HUES64 (cell line): ENCODE measurements at regions not wholly inside any gene's neighbourhood (a gene's known extent, or its start where the extent isn't known, plus 50 kb on each side); places are given as distances from the start of the nearest gene placed in this dataset.

Experiments used
- H3K27ac ChIP-seq: 2 replicates; pipeline ENCODE4 v1.7.0; 2013; ENCODE audit warnings: low read depth, low read length, inconsistent platforms
- H3K27me3 ChIP-seq: 2 replicates; pipeline ENCODE4 v1.6.1; 2013; ENCODE audit warnings: mild to moderate bottlenecking, low read length; ENCODE audit not compliant: insufficient read depth
- H3K36me3 ChIP-seq: 2 replicates; pipeline ENCODE4 v1.6.1; 2013; ENCODE audit warnings: mild to moderate bottlenecking, low read length; ENCODE audit not compliant: insufficient read depth
- H3K4me1 ChIP-seq: 2 replicates; pipeline ENCODE4 v1.6.1; 2013; ENCODE audit warnings: mild to moderate bottlenecking, low read length, moderate library complexity; ENCODE audit not compliant: insufficient read depth
- H3K4me3 ChIP-seq: 2 replicates; pipeline ENCODE4 v1.5.1; 2013; ENCODE audit warnings: mild to moderate bottlenecking, low read length, moderate library complexity
- H3K9ac ChIP-seq: 2 replicates; pipeline ENCODE4 v1.6.1; 2013; ENCODE audit warnings: mild to moderate bottlenecking, low read depth, low read length
- H3K9me3 ChIP-seq: 2 replicates; pipeline ENCODE4 v1.6.1; 2013; ENCODE audit warnings: low read depth, low read length; ENCODE audit not compliant: insufficient read depth
- WGBS: fragments of 150-250, 120-280 bp; methylation state at CpG from one replicate; pipeline ENCODE4 v1.1.7; 2013; ENCODE audit warnings: missing lambda C conversion rate; 5-methylcytosine and 5-hydroxymethylcytosine counted together

DNA sequence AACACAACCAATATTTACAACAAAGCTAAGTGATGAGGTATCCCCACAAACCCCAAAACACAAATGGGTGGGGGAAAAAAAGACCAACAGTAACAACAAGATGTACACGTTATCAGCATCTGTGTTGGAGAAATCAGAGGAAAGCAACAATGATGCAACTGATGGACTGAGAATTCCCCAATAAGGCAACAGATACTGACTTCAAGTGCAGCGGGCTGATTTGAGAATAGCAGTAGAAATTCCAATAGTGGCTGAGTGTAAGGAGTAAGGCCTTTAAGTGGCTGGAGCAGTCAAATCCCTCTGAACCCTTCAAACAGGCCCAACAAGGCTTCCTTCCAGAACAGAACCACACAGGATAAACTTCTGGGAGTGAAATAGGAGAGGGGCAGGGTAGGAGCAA lies 97.6 kb downstream of the TM2D1 start:
- H3K27me3 ChIP-seq: no peaks in the 10 kb centered on the region
- H3K9me3 ChIP-seq: no peaks in the 10 kb centered on the region
- H3K9ac ChIP-seq: no peak overlapping the region
- WGBS: 94% methylated on average over 1 of the region's 2 CpGs
- H3K27ac ChIP-seq: no peak overlapping the region
- no peaks in the 10 kb centered on the region for H3K4me1 ChIP-seq
- no peak overlapping the region for H3K4me3 ChIP-seq
- no peaks in the 10 kb centered on the region for H3K36me3 ChIP-seq

DNA sequence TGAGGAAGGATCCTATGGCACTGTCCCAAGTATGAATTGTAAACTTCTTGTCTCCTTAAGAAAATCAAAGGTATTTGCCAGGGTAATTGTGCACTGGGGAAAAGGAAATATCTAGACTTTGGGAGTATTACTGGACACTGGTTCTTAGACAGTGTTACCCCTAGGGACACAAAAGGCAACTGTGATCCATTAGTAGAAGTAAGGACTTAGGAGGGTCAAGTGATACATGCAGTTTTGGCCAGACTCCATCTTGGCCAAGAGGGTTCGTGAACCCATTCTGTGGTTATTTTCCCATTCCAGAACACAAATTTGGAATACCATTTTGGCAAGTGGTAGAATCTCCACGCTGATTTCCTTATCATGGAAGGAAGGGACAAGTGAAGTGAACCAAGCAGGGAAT lies 98.1 kb downstream of the TM2D1 start:
- H3K4me3 ChIP-seq: no peak overlapping the region
- H3K27me3 ChIP-seq: no peaks in the 10 kb centered on the region
- no peaks in the 10 kb centered on the region for H3K36me3 ChIP-seq
- H3K27ac ChIP-seq: no peak overlapping the region
- WGBS: 100% methylated on average over 2 of the region's 2 CpGs
- H3K9ac ChIP-seq: no peak overlapping the region
- H3K4me1 ChIP-seq: no peaks in the 10 kb centered on the region
- H3K9me3 ChIP-seq: no peaks in the 10 kb centered on the region

DNA sequence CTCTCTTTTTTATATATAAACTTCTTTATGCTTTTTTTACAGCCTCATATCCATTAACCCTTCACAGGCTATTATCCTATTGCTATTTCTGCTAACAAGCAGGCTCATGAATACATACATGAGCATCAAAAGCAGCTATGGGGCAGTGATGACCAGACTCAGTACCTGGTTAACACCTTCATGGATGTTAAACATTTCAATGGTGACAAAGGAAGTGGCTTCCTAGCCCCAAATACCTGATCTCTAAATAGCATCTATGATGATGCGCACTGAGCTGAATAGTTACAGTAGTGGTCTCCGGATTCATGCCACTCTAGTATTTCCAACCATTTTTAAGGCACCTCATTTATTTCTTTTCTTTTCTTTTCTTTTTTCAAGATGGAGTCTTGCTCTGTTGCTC lies 101.1 kb downstream of the TM2D1 start:
- Histone ChIP-seq H3K4me3 (no peak overlapping the region), H3K9me3 (no peaks in the 10 kb centered on the region), H3K36me3 (no peaks in the 10 kb centered on the region), H3K27me3 (no peaks in the 10 kb centered on the region), H3K9ac (no peak overlapping the region), H3K4me1 (no peaks in the 10 kb centered on the region), H3K27ac (no peak overlapping the region)
- 93% methylated on average over 2 of the region's 2 CpGs for WGBS

DNA sequence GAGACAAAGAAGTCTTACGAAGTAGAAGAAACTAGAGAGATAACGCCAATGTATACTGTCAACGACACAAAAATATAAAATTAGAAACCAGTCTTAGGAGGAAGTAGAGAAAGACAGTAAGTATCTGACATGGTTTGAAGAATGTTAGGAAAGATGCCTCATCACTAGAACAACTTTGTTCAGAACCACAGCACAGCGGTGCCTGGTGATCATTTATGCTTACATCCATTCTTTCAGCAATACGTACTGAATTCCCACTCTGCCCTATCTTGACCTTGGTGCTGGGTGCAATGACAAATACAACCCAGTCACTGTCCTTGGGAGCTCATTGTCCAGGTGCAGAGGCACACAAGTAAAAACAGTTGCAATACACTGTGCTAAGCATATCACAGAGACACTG lies 104.4 kb downstream of the TM2D1 start:
- no peak overlapping the region for H3K9ac ChIP-seq
- H3K27ac ChIP-seq: no peak overlapping the region
- no peak overlapping the region for H3K4me3 ChIP-seq
- 99% methylated on average over 5 of the region's 5 CpGs for WGBS
- 0 out of 2 replicates have a peak, but pooled peaks cover 6% of the 10 kb centered on the region for H3K4me1 ChIP-seq
- no peaks in the 10 kb centered on the region for H3K36me3 ChIP-seq
- no peaks in the 10 kb centered on the region for H3K27me3 ChIP-seq
- H3K9me3 ChIP-seq: no peaks in the 10 kb centered on the region

DNA sequence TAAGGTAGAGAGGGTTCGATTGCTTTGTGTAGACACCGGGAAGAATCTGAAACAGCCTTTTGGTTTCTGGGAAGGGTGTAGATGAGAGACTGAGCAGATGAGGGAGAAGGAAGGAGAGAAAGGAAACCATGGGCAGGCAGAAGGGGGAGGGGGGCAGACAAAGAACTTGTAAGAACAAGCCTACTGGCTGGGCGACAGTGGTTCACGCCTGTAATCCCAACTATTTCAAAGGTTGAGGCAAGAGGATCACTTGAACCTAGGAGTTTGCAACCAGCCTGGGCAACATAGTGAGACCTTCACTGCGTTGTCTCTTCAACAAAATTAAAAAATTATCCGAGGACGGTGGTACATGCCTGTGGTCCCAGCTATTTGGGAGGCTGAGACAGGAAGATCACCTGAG lies 106.2 kb downstream of the TM2D1 start:
- Histone ChIP-seq H3K36me3 (no peaks in the 10 kb centered on the region), H3K9ac (no peak overlapping the region; the same call in 1 of the 2 replicates), H3K4me1 (0 out of 2 replicates have a peak, but pooled peaks cover 6% of the 10 kb centered on the region), H3K9me3 (no peaks in the 10 kb centered on the region), H3K4me3 (no peak overlapping the region), H3K27ac (no peak overlapping the region), H3K27me3 (no peaks in the 10 kb centered on the region)
- WGBS: 86% methylated on average over 7 of the region's 7 CpGs

DNA sequence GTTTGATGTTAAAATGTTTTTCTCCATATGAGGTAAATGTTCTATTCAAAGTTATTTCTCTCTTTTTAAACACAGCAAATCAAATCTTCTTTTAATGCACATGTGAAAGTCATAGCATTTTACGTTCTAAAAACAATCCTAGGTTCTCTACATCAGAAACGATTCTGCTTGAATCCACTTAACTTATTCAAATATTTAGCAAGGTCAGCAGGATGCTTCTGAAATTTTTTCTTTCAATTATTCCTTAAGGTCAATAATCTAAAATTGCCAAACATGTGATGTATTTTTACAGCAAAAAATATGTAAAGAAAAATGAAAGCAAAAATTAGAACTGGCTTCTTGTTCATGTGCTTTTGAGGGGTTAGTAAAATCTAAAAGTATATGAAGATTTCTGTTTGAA lies 106.7 kb downstream of the TM2D1 start:
- 92% methylated on average over 2 of the region's 2 CpGs for WGBS

DNA sequence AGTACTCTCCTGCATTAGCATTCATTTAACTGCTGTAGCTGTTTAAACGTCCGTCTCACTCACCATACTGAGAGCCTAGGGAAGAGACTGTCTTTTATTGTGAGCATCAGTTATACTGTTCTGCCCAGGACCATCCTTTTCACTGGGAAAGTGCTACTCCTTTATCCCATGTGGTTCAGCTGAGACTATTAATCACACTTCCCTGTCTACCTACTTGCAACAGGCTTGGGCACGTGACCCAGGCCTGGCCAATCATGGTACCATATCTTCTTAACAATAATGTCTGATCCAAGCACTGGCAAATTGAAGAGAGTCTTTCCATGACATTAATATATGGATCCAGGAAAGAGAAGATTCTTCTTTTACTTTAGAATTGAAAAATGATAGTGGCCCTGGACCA lies 108.1 kb downstream of the TM2D1 start:
- H3K27me3 ChIP-seq: no peaks in the 10 kb centered on the region
- H3K9ac ChIP-seq: no peak overlapping the region
- H3K4me3 ChIP-seq: no peak overlapping the region
- H3K4me1 ChIP-seq: 0 out of 2 replicates have a peak, but pooled peaks cover 6% of the 10 kb centered on the region
- no peak overlapping the region for H3K27ac ChIP-seq
- H3K36me3 ChIP-seq: no peaks in the 10 kb centered on the region
- WGBS: 90% methylated on average over 3 of the region's 3 CpGs
- H3K9me3 ChIP-seq: no peaks in the 10 kb centered on the region

More for the DNA sequence above, 106.7 kb downstream of the TM2D1 start:
- Histone ChIP-seq H3K4me1 (0 out of 2 replicates have a peak, but pooled peaks cover 6% of the 10 kb centered on the region), H3K4me3 (no peak overlapping the region), H3K9me3 (no peaks in the 10 kb centered on the region), H3K9ac (no peak overlapping the region; the same call in 1 of the 2 replicates), H3K36me3 (no peaks in the 10 kb centered on the region), H3K27me3 (no peaks in the 10 kb centered on the region), H3K27ac (no peak overlapping the region)

DNA sequence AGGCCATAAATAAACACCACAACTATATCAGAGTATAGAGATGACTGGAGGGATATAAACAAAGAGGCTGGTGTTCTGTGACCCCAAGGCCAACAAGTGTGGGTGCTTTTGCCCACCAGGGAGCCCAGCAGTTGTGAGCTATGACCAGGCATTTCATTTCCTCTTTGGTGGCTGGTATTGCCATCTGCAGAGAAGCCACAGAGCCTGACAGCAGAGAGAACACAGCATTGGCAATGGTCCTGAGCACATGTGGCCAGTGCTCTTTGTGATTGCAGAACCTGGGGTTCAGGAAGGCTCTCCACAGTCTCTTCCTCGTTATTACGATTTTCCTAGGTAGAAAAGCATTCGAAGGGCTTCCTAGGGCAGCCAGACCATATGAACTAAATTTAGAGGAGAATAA lies 112.3 kb downstream of the TM2D1 start:
- H3K4me3 ChIP-seq: no peak overlapping the region
- H3K9ac ChIP-seq: no peak overlapping the region
- H3K27me3 ChIP-seq: no peaks in the 10 kb centered on the region
- H3K27ac ChIP-seq: no peak overlapping the region
- 92% methylated on average over 3 of the region's 3 CpGs for WGBS
- no peaks in the 10 kb centered on the region for H3K4me1 ChIP-seq
- H3K36me3 ChIP-seq: no peaks in the 10 kb centered on the region
- no peaks in the 10 kb centered on the region for H3K9me3 ChIP-seq

DNA sequence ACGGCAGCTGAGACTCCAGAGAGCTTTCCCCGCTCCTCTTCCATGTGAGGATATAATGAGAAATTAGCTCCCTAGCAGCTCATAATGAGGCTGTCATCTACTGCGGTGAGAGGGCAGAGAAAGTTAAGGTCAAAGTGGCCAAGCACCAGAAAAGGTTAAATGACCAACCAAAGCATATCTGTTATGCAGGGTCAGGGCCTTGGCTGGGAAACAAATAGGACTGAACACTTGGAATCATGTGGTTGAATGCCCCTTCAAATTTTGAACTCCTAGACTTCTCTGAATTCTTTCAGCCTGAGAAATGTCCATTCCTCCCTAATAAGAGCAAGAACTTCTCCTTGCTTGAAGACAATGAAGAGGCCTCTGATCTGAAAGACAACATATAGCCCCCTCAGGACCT lies 115.9 kb downstream of the TM2D1 start:
- no peaks in the 10 kb centered on the region for H3K36me3 ChIP-seq

DNA sequence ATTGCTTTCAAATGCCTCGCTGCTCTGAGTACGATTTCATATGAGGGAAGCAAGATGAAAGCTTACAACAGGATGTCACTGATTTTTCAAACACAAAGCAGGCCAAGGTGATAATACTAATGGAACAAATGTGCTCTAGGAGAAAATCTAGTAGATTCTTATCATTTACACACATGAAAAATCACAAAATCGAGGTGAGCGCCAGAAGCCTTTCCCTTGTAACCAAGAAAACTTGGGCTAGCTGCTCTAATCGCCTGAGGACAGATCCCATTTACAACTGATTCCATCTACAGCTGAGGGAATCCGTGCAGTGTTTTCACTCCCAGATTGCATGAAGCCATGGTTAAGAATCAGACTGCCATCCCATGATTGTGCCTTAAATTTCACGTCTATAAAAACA lies 117.5 kb downstream of the TM2D1 start:
- H3K9ac ChIP-seq: no peak overlapping the region
- 85% methylated on average over 6 of the region's 7 CpGs for WGBS
- H3K9me3 ChIP-seq: no peaks in the 10 kb centered on the region
- H3K4me1 ChIP-seq: no peaks in the 10 kb centered on the region
- no peaks in the 10 kb centered on the region for H3K36me3 ChIP-seq
- H3K27ac ChIP-seq: no peak overlapping the region
- H3K27me3 ChIP-seq: no peaks in the 10 kb centered on the region
- H3K4me3 ChIP-seq: no peak overlapping the region

More for the DNA sequence above, 115.9 kb downstream of the TM2D1 start:
- no peaks in the 10 kb centered on the region for H3K4me1 ChIP-seq
- H3K27me3 ChIP-seq: no peaks in the 10 kb centered on the region
- H3K9ac ChIP-seq: no peak overlapping the region
- H3K4me3 ChIP-seq: no peak overlapping the region
- no peaks in the 10 kb centered on the region for H3K9me3 ChIP-seq
- WGBS: 95% methylated on average over 3 of the region's 3 CpGs
- no peak overlapping the region for H3K27ac ChIP-seq

DNA sequence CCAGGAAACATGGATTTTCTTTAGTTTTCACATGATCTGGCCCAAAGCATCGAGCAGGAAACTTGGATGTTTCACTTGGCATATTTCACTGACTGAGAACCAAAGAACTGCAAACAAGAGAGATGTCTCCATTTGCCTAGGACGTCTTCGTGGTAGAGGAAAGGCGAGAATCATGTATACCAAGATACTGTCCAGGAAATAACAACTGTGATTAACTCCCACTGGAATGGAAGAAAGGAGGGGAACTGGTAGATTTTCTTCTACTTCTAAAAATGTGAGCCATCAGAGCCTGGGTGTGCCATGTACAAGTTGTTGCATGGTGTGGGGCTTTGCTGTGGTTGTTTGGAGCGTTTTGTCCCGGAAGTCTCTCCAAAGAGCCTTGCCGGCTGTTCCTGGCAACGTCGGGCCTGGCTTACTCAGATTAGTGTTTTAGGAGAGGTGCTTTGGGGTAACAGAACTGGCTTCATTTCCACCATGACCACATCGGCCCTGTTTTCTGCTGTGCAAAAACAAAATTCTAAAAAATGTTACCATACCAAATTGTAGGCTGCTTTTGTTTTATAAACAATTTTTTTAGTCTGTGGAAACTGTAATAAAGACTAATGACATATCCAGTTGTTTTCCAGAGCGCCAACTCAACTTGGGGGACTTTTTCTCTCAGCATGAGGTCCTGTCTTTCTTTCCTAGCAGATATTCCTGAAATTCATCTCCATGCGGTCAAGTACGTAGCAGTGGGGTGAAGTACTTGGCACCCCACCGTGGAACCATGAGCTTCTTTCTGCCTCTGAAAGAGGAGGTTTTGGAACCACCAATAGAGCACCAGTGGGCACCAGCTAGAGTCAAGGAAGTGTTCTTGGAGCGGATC lies 118.3 kb downstream of the TM2D1 start:
- H3K4me3 ChIP-seq: no peak overlapping the region
- no peaks in the 10 kb centered on the region for H3K36me3 ChIP-seq
- H3K4me1 ChIP-seq: no peaks in the 10 kb centered on the region
- 93% methylated on average over 14 of the region's 15 CpGs for WGBS
- no peaks in the 10 kb centered on the region for H3K27me3 ChIP-seq
- H3K27ac ChIP-seq: no peak overlapping the region
- H3K9ac ChIP-seq: no peak overlapping the region
- H3K9me3 ChIP-seq: no peaks in the 10 kb centered on the region
